WTC11 (cell line): ENCODE measurements at regions not wholly inside any gene's neighbourhood (a gene's known extent, or its start where the extent isn't known, plus 50 kb on each side); places are given as distances from the start of the nearest gene placed in this dataset.

Source experiments
- CBFB ChIP-seq: sonication (generic); formaldehyde crosslinking; IDR thresholded peaks from 2 replicates; pipeline ENCODE4 v1.8.1; 2022; ENCODE audit warnings: mild to moderate bottlenecking, low read depth, missing genetic modification reagents
- CREB1 ChIP-seq: sonication (generic); formaldehyde crosslinking; IDR thresholded peaks from 2 replicates; pipeline ENCODE4 v1.8.0; 2023; ENCODE audit warnings: mild to moderate bottlenecking, missing genetic modification reagents
- CREM ChIP-seq: sonication (generic); formaldehyde crosslinking; IDR thresholded peaks from 2 replicates; pipeline ENCODE4 v1.8.1; 2022; ENCODE audit warnings: mild to moderate bottlenecking, missing genetic modification reagents, moderate library complexity
- JUN ChIP-seq: sonication (generic); formaldehyde crosslinking; IDR thresholded peaks from 2 replicates; pipeline ENCODE4 v1.8.0; 2023; ENCODE audit warnings: mild to moderate bottlenecking, missing genetic modification reagents
- MYBL2 ChIP-seq: sonication (generic); formaldehyde crosslinking; IDR thresholded peaks from 2 replicates; pipeline ENCODE4 v1.8.1; 2023; ENCODE audit warnings: mild to moderate bottlenecking, moderate library complexity, missing genetic modification reagents
- NR2C2 ChIP-seq: sonication (generic); formaldehyde crosslinking; IDR thresholded peaks from 2 replicates; pipeline ENCODE4 v1.8.0; 2022; ENCODE audit warnings: mild to moderate bottlenecking, missing genetic modification reagents
- TCF7 ChIP-seq: sonication (generic); formaldehyde crosslinking; IDR thresholded peaks from 2 replicates; pipeline ENCODE4 v1.8.0; 2022; ENCODE audit warnings: mild to moderate bottlenecking, low read depth, missing genetic modification reagents, moderate library complexity
- ZBTB21 ChIP-seq: sonication (generic); formaldehyde crosslinking; IDR thresholded peaks from 2 replicates; pipeline ENCODE4 v1.8.1; 2023; ENCODE audit warnings: mild to moderate bottlenecking, missing genetic modification reagents, borderline replicate concordance
- TF ChIP-seq, protein P1 (sequence below): sonication (generic); formaldehyde crosslinking; IDR thresholded peaks from 2 replicates; pipeline ENCODE4 v1.8.1; 2022; ENCODE audit warnings: mild to moderate bottlenecking, moderate library complexity, missing genetic modification reagents
- TF ChIP-seq, protein P2 (sequence below): fragments of 200-600 bp; IDR thresholded peaks from 2 replicates; pipeline ENCODE4 v1.8.0; 2022; ENCODE audit warnings: antibody characterized with exemption
- TF ChIP-seq, protein P3 (sequence below): fragments of 250-450 bp; sonication (Bioruptor Pico); IDR thresholded peaks from 2 replicates; pipeline ENCODE4 v1.9.0; 2021; ENCODE audit warnings: mild to moderate bottlenecking
- TF ChIP-seq, protein P4 (sequence below): sonication (generic); formaldehyde crosslinking; IDR thresholded peaks from 2 replicates; pipeline ENCODE4 v1.8.0; 2022; ENCODE audit warnings: mild to moderate bottlenecking, missing genetic modification reagents

DNA sequence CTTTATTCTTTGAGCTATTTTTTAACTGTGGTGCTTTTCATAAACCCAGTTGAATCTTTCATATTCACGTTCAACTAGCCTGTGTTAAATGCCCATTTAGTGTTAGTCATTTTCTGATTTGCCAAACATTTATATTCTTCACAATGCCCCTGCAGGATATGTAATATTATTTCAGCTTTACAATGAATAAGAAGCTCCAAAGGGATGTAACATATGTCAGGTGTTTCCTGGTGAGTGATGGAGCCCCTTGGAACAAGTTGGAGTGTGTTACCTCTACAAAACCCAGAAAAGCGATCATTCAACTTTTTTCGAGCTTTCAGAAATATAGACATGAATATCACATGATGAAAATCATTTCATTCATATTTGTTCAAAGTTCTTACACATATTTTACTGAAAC is 471.0 kb upstream of the CDH2 start:
- TF ChIP-seq, protein P1, sequence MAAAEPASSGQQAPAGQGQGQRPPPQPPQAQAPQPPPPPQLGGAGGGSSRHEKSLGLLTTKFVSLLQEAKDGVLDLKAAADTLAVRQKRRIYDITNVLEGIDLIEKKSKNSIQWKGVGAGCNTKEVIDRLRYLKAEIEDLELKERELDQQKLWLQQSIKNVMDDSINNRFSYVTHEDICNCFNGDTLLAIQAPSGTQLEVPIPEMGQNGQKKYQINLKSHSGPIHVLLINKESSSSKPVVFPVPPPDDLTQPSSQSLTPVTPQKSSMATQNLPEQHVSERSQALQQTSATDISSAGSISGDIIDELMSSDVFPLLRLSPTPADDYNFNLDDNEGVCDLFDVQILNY (CRISPR knock-in tag) = no peak
- TF ChIP-seq, protein P2, sequence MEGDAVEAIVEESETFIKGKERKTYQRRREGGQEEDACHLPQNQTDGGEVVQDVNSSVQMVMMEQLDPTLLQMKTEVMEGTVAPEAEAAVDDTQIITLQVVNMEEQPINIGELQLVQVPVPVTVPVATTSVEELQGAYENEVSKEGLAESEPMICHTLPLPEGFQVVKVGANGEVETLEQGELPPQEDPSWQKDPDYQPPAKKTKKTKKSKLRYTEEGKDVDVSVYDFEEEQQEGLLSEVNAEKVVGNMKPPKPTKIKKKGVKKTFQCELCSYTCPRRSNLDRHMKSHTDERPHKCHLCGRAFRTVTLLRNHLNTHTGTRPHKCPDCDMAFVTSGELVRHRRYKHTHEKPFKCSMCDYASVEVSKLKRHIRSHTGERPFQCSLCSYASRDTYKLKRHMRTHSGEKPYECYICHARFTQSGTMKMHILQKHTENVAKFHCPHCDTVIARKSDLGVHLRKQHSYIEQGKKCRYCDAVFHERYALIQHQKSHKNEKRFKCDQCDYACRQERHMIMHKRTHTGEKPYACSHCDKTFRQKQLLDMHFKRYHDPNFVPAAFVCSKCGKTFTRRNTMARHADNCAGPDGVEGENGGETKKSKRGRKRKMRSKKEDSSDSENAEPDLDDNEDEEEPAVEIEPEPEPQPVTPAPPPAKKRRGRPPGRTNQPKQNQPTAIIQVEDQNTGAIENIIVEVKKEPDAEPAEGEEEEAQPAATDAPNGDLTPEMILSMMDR = no peak
- TF ChIP-seq CREB1 (CRISPR knock-in tag) (no peak), ZBTB21 (CRISPR knock-in tag) (no peak), MYBL2 (CRISPR knock-in tag) (no peak), JUN (CRISPR knock-in tag) (no peak), CBFB (CRISPR knock-in tag) (no peak), NR2C2 (no peak), CREM (CRISPR knock-in tag) (no peak), TCF7 (CRISPR knock-in tag) (no peak)
- TF ChIP-seq, protein P3, sequence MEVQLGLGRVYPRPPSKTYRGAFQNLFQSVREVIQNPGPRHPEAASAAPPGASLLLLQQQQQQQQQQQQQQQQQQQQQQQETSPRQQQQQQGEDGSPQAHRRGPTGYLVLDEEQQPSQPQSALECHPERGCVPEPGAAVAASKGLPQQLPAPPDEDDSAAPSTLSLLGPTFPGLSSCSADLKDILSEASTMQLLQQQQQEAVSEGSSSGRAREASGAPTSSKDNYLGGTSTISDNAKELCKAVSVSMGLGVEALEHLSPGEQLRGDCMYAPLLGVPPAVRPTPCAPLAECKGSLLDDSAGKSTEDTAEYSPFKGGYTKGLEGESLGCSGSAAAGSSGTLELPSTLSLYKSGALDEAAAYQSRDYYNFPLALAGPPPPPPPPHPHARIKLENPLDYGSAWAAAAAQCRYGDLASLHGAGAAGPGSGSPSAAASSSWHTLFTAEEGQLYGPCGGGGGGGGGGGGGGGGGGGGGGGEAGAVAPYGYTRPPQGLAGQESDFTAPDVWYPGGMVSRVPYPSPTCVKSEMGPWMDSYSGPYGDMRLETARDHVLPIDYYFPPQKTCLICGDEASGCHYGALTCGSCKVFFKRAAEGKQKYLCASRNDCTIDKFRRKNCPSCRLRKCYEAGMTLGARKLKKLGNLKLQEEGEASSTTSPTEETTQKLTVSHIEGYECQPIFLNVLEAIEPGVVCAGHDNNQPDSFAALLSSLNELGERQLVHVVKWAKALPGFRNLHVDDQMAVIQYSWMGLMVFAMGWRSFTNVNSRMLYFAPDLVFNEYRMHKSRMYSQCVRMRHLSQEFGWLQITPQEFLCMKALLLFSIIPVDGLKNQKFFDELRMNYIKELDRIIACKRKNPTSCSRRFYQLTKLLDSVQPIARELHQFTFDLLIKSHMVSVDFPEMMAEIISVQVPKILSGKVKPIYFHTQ (CRISPR knock-in tag) = no peak
- TF ChIP-seq, protein P4, sequence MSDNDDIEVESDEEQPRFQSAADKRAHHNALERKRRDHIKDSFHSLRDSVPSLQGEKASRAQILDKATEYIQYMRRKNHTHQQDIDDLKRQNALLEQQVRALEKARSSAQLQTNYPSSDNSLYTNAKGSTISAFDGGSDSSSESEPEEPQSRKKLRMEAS (CRISPR knock-in tag) = no peak
